GM23338 (cell line): ENCODE measurements at regions not wholly inside any gene's neighbourhood (a gene's known extent, or its start where the extent isn't known, plus 50 kb on each side); places are given as distances from the start of the nearest gene placed in this dataset.

Experiments used
- ATAC-seq: fragments of 200-7000 bp; cut with Tn5 transposase; 3 replicates; pipeline ENCODE4 v1.9.1; 2020
- DNase-seq: peaks from one replicate; pipeline ENCODE4 v3.0.0-alpha.2; 2015; ENCODE audit warnings: low spot score
- H2AFZ ChIP-seq: fragments of 200-600 bp; sonication (generic); 2 replicates; pipeline ENCODE4 v1.8.0; 2016; ENCODE audit warnings: antibody characterized with exemption, mild to moderate bottlenecking, moderate library complexity
- H3F3A ChIP-seq: fragments of 200-600 bp; sonication (generic); replicated peaks from 2 replicates; pipeline ENCODE4 v1.8.0; 2017; ENCODE audit warnings: antibody characterized with exemption, mixed run types, low read depth
- H3K27ac ChIP-seq: fragments of 200-600 bp; sonication (generic); 2 replicates; pipeline ENCODE4 v1.6.1; 2016; ENCODE audit warnings: low read depth
- H3K27me3 ChIP-seq: fragments of 200-600 bp; sonication (generic); 2 replicates; pipeline ENCODE4 v1.8.0; 2016; ENCODE audit warnings: mild to moderate bottlenecking, mixed run types, moderate library complexity; ENCODE audit not compliant: insufficient read depth
- H3K36me3 ChIP-seq: fragments of 200-600 bp; sonication (generic); 2 replicates; pipeline ENCODE4 v1.8.0; 2016; ENCODE audit warnings: mild to moderate bottlenecking; ENCODE audit not compliant: insufficient read depth
- H3K4me1 ChIP-seq: fragments of 200-600 bp; sonication (generic); 2 replicates; pipeline ENCODE4 v1.8.0; 2016; ENCODE audit warnings: mild to moderate bottlenecking, moderate library complexity; ENCODE audit not compliant: insufficient read depth
- H3K4me2 ChIP-seq: fragments of 200-600 bp; sonication (generic); 2 replicates; pipeline ENCODE4 v1.7.1; 2017; ENCODE audit warnings: mixed run types
- H3K4me3 ChIP-seq: fragments of 200-600 bp; sonication (generic); 2 replicates; pipeline ENCODE4 v1.6.1; 2016; ENCODE audit warnings: mixed run types
- H3K79me2 ChIP-seq: fragments of 200-600 bp; sonication (generic); replicated peaks from 2 replicates; pipeline ENCODE4 v1.8.0; 2017; ENCODE audit warnings: mild to moderate bottlenecking; ENCODE audit not compliant: insufficient read depth
- H3K9me2 ChIP-seq: fragments of 200-600 bp; sonication (generic); 2 replicates; pipeline ENCODE4 v1.8.0; 2017; ENCODE audit not compliant: insufficient read depth
- H4K20me1 ChIP-seq: fragments of 200-600 bp; sonication (generic); replicated peaks from 2 replicates; pipeline ENCODE4 v1.8.0; 2017; ENCODE audit warnings: mild to moderate bottlenecking; ENCODE audit not compliant: insufficient read depth
- H3K27ac Mint-ChIP-seq: 2 replicates; pipeline ENCODE4 v1.8.0; 2020; ENCODE audit warnings: inconsistent platforms, mild to moderate bottlenecking, moderate library complexity, mixed read lengths
- H3K27me3 Mint-ChIP-seq: 3 replicates; pipeline ENCODE4 v1.8.0; 2022; ENCODE audit warnings: low read depth, mild to moderate bottlenecking, moderate library complexity, mixed read lengths, inconsistent platforms; ENCODE audit not compliant: insufficient read depth, poor library complexity
- H3K36me3 Mint-ChIP-seq: 3 replicates; pipeline ENCODE4 v1.8.0; 2021; ENCODE audit warnings: low read depth, mild to moderate bottlenecking, inconsistent platforms, moderate library complexity, mixed read lengths
- H3K4me1 Mint-ChIP-seq: 3 replicates; pipeline ENCODE4 v1.8.0; 2020; ENCODE audit warnings: mild to moderate bottlenecking, inconsistent platforms, mixed read lengths
- H3K4me3 Mint-ChIP-seq: 3 replicates; pipeline ENCODE4 v1.8.0; 2021; ENCODE audit warnings: moderate library complexity, mild to moderate bottlenecking, inconsistent platforms, mixed read lengths
- H3K9me3 Mint-ChIP-seq: 3 replicates; pipeline ENCODE4 v1.8.0; 2020; ENCODE audit warnings: moderate library complexity, mild to moderate bottlenecking, inconsistent platforms, mixed read lengths
- CREB1 ChIP-seq: fragments of 250-450 bp; sonication (Bioruptor Pico); IDR thresholded peaks from 2 replicates; pipeline ENCODE4 v1.5.0; 2020; ENCODE audit warnings: low read depth, mild to moderate bottlenecking, moderate library complexity
- CTCF ChIP-seq, 2 experiments: fragments of 200-600 bp in 1 of 2; sonication (generic) in 1 of 2; conservative IDR thresholded peaks; 2 replicates each; pipeline versions ENCODE4 v1.5.1 to v1.6.1; 2016 to 2017; ENCODE audit warnings: antibody characterized with exemption in 2 of 2, low read depth in 2 of 2, mild to moderate bottlenecking in 2 of 2, moderate library complexity in 1 of 2
- EZH2 ChIP-seq: fragments of 200-600 bp; sonication (generic); IDR thresholded peaks from one replicate; pipeline ENCODE4 v1.8.0; 2017; ENCODE audit warnings: antibody characterized with exemption, mild to moderate bottlenecking, low read depth; ENCODE audit not compliant: unreplicated experiment
- EZH2phosphoT487 ChIP-seq: fragments of 200-600 bp; sonication (generic); IDR thresholded peaks from one replicate; pipeline ENCODE4 v1.8.1; 2018; ENCODE audit warnings: antibody characterized with exemption; ENCODE audit not compliant: unreplicated experiment
- JUNB ChIP-seq: IDR thresholded peaks from one replicate; pipeline ENCODE4 v1.6.1; 2016; ENCODE audit warnings: antibody characterized with exemption; ENCODE audit not compliant: unreplicated experiment
- NANOG ChIP-seq: IDR thresholded peaks from 2 replicates; pipeline ENCODE4 v1.6.1; 2016; ENCODE audit warnings: antibody characterized with exemption, borderline replicate concordance
- POLR2AphosphoS5 ChIP-seq: IDR thresholded peaks from 2 replicates; pipeline ENCODE4 v1.6.1; 2016; ENCODE audit warnings: antibody characterized with exemption, low read depth
- STAT1 ChIP-seq: IDR thresholded peaks from one replicate; pipeline ENCODE4 v1.6.1; 2016; ENCODE audit warnings: antibody characterized with exemption; ENCODE audit not compliant: unreplicated experiment
- ZNF114 ChIP-seq: fragments of 250-450 bp; sonication (Bioruptor Pico); IDR thresholded peaks from 2 replicates; pipeline ENCODE4 v1.5.0; 2020; ENCODE audit warnings: mild to moderate bottlenecking, moderate library complexity
- ZNF331 ChIP-seq: fragments of 250-450 bp; sonication (Bioruptor Pico); IDR thresholded peaks from 2 replicates; pipeline ENCODE4 v1.5.0; 2020; ENCODE audit warnings: low read depth, mild to moderate bottlenecking, moderate library complexity
- TF ChIP-seq, protein P1 (sequence below): IDR thresholded peaks from 2 replicates; pipeline ENCODE4 v1.6.1; 2016; ENCODE audit warnings: antibody characterized with exemption
- TF ChIP-seq, protein P2 (sequence below): fragments of 250-450 bp; sonication (Bioruptor Pico); IDR thresholded peaks from 2 replicates; pipeline ENCODE4 v1.5.0; 2020; ENCODE audit warnings: mild to moderate bottlenecking, moderate library complexity
- TF ChIP-seq, protein P3 (sequence below): IDR thresholded peaks from one replicate; pipeline ENCODE4 v1.6.1; 2018; ENCODE audit warnings: antibody characterized with exemption; ENCODE audit not compliant: unreplicated experiment

DNA sequence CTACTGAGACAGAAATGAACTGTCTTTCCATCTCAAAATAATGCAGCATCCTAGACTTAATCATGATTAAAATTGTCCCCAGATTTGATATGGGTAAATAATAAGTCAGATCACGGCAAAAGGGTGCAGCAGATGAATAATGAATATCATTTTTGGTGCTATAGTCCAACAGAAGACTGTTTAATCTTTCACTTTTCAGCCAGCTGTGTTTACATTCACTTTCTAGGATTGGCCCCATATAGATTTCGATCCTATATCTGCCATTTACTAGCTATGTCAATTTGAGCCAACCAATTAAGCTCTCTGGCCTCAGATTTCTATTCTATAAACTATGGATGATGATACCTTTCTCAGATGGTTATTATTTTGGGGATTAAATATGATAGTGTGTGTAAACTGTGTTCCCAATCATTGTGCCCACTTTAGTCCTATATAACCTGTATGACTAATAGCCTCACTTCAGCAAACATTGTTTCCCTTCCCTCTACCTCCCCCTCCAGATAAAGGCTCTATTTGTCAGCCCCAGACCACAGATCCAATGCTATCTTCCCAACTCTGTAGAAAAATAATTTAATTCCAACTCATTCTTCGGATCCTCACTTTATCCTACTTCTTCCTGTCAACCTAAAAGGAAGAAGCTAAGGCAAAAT lies 53.6 kb upstream of the NT5E start:
- Histone ChIP-seq H3K27me3 (no peaks in the 10 kb centered on the region), H3K4me3 (no peak overlapping the region), H3K27ac (no peak overlapping the region), H3K36me3 (no peaks in the 10 kb centered on the region), H3K79me2 (no peaks in the 10 kb centered on the region), H2AFZ (no peak overlapping the region), H3K9me2 (0 out of 2 replicates have a peak, but pooled peaks cover 1% of the 10 kb centered on the region), H4K20me1 (no peaks in the 10 kb centered on the region), H3F3A (no peaks in the 10 kb centered on the region), H3K4me1 (no peaks in the 10 kb centered on the region), H3K4me2 (no peak overlapping the region)
- no peak for DNase-seq
- Mint-ChIP-seq H3K27me3 (no peaks in the 10 kb centered on the region), H3K27ac (no peak overlapping the region), H3K36me3 (no peaks in the 10 kb centered on the region; the same call in 2 of the 3 replicates), H3K4me1 (peaks cover 5% of the 10 kb centered on the region; the same call in 2 of the 3 replicates), H3K9me3 (no peaks in the 10 kb centered on the region; the same call in 2 of the 3 replicates), H3K4me3 (no peak overlapping the region)
- no peak for ATAC-seq
- TF ChIP-seq JUNB (no peak), STAT1 (no peak), POLR2AphosphoS5 (no peak), CTCF (conservative IDR thresholded peaks at IDR 0.05; ENCODE audit: low read depth in 2 of 2) (no peak), ZNF331 (CRISPR knock-in tag) (no peak), EZH2 (no peak), NANOG (no peak), CREB1 (CRISPR knock-in tag) (no peak), ZNF114 (CRISPR knock-in tag) (no peak), EZH2phosphoT487 (no peak)
- TF ChIP-seq, protein P1, sequence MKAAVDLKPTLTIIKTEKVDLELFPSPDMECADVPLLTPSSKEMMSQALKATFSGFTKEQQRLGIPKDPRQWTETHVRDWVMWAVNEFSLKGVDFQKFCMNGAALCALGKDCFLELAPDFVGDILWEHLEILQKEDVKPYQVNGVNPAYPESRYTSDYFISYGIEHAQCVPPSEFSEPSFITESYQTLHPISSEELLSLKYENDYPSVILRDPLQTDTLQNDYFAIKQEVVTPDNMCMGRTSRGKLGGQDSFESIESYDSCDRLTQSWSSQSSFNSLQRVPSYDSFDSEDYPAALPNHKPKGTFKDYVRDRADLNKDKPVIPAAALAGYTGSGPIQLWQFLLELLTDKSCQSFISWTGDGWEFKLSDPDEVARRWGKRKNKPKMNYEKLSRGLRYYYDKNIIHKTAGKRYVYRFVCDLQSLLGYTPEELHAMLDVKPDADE, result no peak
- TF ChIP-seq, protein P2, sequence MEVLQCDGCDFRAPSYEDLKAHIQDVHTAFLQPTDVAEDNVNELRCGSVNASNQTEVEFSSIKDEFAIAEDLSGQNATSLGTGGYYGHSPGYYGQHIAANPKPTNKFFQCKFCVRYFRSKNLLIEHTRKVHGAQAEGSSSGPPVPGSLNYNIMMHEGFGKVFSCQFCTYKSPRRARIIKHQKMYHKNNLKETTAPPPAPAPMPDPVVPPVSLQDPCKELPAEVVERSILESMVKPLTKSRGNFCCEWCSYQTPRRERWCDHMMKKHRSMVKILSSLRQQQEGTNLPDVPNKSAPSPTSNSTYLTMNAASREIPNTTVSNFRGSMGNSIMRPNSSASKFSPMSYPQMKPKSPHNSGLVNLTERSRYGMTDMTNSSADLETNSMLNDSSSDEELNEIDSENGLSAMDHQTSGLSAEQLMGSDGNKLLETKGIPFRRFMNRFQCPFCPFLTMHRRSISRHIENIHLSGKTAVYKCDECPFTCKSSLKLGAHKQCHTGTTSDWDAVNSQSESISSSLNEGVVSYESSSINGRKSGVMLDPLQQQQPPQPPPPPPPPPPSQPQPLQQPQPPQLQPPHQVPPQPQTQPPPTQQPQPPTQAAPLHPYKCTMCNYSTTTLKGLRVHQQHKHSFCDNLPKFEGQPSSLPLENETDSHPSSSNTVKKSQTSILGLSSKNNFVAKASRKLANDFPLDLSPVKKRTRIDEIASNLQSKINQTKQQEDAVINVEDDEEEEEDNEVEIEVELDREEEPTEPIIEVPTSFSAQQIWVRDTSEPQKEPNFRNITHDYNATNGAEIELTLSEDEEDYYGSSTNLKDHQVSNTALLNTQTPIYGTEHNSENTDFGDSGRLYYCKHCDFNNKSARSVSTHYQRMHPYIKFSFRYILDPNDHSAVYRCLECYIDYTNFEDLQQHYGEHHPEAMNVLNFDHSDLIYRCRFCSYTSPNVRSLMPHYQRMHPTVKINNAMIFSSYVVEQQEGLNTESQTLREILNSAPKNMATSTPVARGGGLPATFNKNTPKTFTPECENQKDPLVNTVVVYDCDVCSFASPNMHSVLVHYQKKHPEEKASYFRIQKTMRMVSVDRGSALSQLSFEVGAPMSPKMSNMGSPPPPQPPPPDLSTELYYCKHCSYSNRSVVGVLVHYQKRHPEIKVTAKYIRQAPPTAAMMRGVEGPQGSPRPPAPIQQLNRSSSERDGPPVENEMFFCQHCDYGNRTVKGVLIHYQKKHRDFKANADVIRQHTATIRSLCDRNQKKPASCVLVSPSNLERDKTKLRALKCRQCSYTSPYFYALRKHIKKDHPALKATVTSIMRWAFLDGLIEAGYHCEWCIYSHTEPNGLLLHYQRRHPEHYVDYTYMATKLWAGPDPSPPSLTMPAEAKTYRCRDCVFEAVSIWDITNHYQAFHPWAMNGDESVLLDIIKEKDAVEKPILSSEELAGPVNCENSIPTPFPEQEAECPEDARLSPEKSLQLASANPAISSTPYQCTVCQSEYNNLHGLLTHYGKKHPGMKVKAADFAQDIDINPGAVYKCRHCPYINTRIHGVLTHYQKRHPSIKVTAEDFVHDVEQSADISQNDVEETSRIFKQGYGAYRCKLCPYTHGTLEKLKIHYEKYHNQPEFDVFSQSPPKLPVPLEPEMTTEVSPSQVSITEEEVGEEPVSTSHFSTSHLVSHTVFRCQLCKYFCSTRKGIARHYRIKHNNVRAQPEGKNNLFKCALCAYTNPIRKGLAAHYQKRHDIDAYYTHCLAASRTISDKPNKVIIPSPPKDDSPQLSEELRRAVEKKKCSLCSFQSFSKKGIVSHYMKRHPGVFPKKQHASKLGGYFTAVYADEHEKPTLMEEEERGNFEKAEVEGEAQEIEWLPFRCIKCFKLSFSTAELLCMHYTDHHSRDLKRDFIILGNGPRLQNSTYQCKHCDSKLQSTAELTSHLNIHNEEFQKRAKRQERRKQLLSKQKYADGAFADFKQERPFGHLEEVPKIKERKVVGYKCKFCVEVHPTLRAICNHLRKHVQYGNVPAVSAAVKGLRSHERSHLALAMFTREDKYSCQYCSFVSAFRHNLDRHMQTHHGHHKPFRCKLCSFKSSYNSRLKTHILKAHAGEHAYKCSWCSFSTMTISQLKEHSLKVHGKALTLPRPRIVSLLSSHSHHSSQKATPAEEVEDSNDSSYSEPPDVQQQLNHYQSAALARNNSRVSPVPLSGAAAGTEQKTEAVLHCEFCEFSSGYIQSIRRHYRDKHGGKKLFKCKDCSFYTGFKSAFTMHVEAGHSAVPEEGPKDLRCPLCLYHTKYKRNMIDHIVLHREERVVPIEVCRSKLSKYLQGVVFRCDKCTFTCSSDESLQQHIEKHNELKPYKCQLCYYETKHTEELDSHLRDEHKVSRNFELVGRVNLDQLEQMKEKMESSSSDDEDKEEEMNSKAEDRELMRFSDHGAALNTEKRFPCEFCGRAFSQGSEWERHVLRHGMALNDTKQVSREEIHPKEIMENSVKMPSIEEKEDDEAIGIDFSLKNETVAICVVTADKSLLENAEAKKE, result no peak
- TF ChIP-seq, protein P3, sequence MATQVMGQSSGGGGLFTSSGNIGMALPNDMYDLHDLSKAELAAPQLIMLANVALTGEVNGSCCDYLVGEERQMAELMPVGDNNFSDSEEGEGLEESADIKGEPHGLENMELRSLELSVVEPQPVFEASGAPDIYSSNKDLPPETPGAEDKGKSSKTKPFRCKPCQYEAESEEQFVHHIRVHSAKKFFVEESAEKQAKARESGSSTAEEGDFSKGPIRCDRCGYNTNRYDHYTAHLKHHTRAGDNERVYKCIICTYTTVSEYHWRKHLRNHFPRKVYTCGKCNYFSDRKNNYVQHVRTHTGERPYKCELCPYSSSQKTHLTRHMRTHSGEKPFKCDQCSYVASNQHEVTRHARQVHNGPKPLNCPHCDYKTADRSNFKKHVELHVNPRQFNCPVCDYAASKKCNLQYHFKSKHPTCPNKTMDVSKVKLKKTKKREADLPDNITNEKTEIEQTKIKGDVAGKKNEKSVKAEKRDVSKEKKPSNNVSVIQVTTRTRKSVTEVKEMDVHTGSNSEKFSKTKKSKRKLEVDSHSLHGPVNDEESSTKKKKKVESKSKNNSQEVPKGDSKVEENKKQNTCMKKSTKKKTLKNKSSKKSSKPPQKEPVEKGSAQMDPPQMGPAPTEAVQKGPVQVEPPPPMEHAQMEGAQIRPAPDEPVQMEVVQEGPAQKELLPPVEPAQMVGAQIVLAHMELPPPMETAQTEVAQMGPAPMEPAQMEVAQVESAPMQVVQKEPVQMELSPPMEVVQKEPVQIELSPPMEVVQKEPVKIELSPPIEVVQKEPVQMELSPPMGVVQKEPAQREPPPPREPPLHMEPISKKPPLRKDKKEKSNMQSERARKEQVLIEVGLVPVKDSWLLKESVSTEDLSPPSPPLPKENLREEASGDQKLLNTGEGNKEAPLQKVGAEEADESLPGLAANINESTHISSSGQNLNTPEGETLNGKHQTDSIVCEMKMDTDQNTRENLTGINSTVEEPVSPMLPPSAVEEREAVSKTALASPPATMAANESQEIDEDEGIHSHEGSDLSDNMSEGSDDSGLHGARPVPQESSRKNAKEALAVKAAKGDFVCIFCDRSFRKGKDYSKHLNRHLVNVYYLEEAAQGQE, result no peak
